GM21717 (cell line): ENCODE measurements at regions not wholly inside any gene's neighbourhood (a gene's known extent, or its start where the extent isn't known, plus 50 kb on each side); places are given as distances from the start of the nearest gene placed in this dataset.
A peak's percentile ranks its signal among the peaks of the same experiment; 100 is the strongest.
"Not testable (repeated sequence)": the region's sequence is repeated elsewhere in the genome, so short reads cannot be mapped to it uniquely, and the experiment has no call there.

Source experiments
- ATAC-seq: cut with Tn5 transposase; IDR thresholded peaks from one replicate; pipeline ENCODE4 v1.9.1; 2021; ENCODE audit warnings: mild to moderate bottlenecking, moderate library complexity; ENCODE audit not compliant: unreplicated experiment

DNA sequence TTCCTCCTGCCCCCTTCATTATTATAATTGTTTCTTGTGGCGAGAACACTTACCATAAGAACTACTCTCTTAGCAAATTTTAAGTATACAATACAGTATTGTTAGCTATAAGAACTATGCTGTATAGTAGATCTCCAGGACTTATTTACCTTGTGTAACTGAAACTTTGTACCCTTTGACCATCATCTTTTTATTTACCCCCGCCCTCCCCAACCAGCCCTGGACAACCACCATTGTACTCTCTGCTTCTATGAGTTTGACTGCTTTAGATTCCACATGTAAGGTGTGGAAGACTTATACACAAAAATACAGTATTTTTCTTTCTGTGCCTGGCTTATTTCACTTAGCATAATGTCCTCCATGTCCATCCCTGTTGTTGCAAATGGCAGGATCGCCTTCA lies 161.1 kb downstream of the PHF8 start:
- no peak for ATAC-seq

DNA sequence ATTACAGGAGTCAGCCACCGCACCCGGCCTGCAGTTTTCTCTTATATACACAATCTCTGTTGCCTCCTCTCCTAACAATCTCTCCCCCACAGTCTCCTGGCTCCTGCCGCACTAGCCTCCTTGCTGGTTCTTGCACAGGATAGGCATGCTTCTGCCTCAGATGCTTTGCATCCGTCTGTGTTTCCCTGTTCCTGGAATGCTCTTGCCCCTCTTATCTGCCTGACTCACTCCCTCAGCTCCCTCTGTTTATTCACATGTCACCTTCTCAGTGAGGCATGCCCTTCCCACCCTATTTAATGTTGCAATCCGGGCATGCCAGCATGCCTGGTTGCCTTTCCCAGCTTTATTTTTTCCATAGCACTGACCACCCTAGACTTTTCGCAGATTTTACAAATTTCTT lies 161.9 kb downstream of the PHF8 start:
- ATAC-seq: no peak

DNA sequence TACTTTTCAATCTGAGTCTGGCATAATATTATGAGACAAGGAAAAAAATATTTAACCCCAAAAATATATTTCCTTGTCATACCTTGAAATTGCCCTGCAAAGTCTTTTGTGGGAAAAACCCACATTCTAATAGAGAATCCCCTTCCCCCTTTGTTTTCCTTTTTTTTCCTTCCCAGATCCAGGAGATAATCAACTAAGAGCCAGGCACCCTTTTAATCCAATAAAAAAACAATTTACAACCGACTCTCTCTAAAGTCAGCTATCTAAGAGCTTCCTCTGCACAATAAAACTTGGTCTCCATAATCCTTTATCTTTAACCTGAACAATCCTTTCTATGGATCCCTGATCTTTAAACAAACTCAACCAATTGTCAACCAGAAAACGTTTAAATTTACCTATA lies 163.5 kb downstream of the PHF8 start:
- ATAC-seq: not testable (repeated sequence)

DNA sequence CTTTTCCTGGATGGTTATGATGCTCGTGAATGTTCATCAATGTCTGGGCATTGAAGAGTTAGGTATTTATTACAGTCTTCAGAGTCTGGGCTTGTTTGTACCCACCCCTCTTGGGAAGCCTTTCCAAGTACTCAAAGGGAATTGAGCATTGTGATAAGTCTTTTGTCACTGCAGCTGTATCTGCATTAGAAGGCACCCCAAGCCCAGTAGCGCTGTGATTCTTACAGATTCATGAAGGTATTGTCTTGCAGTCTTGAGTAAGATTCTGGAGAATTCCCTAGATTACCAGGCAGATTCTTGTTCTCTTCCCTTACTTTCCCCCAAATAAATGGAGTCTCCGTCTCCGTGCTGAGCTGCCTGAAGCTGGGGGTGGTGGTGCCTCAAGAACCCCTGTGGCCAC lies 173.4 kb upstream of the HUWE1 start:
- no peak for ATAC-seq

DNA sequence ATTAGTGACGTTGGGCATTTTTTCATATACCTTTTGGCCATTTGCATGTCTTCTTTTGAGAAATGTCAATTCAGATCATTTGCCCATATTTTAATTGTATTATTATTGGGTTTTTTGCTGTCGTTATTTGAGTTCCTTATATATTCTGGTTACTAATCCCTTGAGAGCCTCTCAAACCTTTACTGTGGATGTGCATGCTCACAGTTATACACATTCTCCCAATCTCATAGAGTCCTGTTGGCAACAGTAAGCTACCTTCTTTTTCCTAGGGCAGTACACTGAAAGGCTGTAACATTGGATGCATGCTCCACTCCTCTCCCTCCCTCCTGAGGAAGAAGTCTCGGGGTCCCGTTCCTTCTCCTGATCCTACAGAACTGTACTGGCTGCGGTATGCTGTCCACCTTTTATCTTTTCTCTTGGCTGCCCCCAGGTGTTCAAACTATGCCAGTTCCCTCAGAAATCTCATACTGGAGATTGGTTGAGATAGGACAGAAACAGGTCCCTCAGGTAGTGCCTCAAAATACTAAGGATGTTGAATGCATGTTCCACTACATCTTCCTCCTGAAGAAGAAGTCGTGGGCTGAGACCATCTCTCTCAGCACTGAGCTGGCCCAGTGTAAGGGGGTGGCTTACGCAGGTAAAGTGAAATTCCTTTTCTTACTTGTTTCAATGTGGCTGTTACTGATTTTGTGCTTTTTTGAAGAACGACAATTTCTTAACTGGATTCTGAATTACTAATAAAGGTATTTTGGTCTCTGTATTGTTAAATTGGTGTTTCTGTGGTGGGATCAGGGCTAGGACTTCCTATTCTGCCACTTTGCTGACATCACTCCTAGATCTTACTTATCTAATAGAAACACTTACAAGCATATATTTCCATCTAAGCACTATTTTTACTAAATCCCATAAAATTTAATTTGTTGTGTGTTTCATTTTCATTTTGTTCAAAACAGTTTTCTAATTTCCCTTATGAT lies 145.4 kb upstream of the HUWE1 start:
- ATAC-seq: peak; percentile 56

DNA sequence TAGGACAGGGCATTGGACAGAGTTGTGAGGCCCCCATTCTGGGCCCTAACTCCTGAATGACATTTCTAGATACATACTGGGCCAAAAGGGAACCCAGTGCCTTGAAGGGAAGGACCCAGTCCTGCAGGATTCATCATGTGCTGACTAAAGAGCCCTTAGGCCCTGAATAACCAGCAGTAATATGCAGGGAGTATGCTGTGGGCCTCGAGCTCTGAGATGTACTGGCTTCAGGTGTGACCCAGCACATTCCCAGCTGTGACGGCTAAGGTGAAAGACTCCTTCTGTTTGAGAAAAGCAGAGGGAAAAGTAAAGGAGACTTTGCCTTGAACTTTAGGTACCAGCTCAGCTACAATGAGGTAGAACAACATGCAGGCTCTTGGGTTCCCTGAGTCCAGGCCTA lies 138.2 kb upstream of the HUWE1 start:
- ATAC-seq: no peak

DNA sequence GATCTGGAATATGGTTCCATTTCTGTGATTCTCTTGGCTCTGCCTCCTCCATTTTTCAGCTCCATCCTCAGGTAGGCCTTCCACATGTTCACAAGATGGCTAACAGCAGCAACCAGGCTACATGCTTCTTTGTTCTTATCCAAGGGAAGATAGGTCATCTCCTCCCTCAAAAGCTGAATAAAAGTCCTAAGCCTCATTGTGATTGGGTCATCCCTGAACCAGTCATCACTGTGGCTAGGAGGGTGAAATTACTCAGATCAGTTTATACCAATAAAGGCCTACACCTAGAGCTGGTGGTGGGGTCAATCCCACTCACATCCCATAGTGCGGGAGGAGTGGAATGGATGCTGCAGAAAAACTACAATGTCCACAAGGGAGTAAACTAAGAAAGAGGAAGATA lies 131.6 kb upstream of the HUWE1 start:
- ATAC-seq: not testable (repeated sequence)

DNA sequence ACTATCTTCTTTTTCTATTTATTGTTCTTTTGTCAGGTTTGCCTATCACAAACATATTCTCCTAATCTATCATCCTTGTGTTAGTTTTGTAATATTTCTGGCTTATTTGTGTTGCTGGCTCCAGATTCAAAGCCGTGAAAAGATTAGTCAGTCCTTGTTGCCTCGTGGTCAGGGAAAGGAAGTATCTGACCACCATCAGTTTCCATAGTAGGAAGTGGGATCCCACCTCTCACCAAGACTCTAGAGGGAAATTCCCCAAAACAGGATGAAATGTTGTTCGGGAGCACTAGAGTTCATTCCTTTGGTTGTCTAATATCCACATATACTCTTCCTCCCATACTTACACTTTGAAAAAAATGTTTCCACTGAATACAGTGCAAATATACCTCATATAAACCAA lies 131.0 kb upstream of the HUWE1 start:
- no peak for ATAC-seq

DNA sequence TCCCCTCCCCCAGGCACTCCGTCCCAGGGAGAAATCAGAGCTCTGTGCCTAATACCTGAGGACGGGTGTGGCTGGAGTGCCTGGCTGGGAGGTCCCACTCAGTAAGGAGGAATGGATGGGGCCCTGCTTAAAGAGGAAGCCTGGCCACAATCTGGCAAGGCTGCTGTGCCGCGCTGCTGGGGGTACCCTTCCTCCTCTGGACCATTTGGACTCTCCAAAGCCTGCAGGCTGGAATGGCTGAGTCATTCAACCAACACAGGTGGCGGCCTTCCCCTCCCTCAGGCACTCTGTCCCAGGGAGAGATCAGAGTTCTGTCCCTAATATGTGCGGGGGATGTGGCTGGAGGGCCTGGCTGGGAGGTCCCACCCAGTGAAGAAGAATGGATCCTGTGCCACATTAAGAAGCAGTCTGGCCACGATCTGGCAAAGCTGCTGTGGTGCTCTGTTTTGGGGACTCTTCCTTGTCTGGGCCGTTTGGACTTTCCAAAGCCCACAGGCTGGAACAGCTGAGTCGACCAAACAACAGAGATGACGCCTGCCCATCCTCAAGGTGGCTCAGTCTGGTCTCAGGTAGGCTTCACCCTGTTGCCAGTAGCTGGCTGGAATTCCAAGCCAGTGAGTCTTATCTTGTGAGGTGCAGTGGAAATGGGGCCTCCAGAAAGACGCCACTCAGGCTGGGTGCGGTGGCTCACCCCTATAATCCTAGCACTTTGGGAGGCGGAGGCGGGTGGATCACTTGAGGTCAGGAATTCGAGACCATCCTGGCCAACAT lies 127.3 kb upstream of the HUWE1 start:
- ATAC-seq: no peak

DNA sequence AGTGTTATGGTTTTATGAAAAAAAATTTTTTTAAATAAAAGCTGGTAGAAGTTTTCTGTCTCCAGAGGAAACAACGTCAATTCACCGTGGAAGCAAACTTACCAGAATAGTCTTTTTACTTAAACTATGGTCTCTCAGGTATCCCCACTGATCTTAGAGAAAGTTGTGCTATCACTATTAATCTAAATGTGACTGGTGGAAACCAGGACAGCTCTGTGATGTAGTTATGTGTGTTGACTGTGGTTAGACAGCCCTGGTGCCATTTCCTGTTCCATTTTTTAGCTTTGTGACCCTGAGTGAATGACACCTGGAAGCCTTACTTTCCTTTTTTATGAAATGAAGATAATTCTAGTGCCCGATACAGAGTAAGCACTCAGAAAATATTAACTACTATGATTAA lies 111.8 kb upstream of the HUWE1 start:
- no peak for ATAC-seq

DNA sequence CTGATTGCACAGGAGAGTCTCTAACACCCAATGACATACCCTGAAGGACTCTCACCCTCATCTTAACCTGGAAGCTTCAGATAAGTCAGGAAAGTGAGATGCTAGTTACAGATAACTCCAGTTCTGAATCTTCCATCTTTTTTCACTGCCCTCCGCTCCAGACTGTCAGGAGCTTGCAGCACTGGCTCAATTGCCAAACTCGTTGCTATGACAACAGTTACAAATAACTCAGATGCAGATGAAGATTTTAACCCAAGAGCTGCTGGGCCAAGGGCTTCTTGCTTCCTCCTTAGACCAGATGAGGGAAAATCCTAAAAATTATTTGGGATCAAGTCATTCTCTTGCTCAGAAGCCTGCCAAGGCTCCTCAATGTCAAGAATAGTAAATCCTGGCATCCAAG lies 109.1 kb upstream of the HUWE1 start:
- no peak for ATAC-seq

DNA sequence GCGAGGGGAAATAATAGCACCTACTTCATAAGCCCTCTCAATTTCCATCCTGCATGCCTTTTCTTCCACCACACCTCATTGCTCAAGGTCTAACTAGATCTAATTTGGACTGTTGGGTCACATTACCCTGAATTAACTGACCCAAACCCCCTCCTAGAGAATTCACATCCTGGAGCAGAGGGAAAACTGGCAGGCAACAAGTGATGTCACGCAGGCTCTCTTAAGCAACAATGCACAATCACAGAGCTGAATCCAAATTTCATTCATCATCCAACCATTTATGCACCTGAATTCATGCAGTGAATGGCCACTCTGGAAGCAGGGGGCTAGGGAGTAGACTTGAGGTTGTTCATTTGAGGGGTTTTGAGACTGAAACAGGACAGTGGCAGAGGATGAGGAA lies 107.7 kb upstream of the HUWE1 start:
- ATAC-seq: no peak

DNA sequence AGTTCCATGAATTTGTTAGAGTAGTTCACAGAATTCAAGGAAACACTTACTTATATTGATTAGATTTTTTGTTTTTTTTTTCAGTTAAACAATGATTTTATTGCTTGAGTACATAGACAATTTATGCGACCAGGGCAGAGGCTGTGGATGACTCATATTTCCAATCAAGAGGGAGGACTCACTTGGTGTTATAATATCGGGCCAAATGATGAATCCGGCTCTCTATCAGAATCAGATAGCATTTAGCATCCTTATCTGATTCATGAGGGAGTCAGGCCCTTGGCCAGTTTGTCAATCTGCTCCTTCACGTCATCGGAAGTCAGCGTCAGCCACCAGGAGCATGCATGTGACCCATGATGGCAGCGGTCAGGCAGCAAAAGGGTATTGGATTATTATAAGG lies 82.3 kb upstream of the HUWE1 start:
- ATAC-seq: no peak

DNA sequence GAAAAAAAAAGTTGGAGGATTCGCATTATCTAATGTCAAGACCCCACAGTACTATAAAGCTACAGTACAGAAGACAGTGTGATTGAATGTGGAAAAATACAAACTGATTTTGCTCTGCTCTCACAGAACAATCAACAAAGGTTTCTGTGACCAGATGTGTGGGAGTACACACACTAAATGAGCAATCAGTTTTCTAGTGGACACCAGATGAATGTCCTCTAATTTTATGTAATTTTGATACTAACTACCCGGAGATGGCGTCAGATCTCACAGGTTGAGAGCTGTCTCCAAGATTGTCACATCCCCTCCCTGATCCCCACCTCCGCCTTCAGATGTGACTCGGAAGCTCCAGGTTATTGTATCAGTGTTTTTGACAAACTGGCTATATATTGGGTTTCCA lies 81.9 kb upstream of the HUWE1 start:
- no peak for ATAC-seq

DNA sequence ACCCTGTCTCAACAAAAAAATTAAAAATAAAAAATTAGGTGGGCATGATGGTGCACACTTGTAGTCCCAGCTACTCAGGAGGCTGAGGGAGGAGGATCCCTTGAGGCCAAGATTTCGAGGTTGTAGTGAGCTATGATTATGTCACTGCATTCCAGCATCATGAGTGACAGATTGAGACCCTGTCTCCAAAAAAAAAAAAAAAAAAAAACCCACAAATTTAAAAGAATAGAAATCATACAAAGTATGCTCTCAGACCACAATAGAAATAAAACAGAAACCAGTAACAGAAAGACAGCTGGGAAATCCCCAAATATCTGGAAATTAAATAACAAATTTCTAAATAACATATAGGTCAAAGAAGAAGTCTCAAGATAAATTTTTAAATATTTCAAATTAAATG lies 81.0 kb upstream of the HUWE1 start:
- no peak for ATAC-seq

DNA sequence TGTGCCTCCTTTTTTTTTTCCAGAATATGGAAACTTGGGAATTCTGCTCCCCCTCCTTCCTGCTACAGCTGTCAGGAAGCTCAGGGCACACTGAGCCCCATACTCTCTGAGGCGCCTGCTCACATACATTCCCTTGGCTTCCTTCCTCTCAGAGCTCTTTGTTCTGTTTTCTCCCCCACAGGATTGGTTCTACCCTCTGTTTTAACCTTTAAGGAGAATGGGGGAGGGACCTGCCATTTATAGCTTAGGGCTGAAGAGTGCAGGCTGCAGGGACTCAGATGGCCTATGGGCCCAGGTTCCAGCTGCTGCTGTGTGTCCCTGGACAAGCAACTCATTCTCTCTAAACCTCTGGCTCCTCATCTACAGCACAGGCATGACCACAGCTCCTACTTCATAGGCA lies 70.7 kb upstream of the HUWE1 start:
- ATAC-seq: not testable (repeated sequence)

DNA sequence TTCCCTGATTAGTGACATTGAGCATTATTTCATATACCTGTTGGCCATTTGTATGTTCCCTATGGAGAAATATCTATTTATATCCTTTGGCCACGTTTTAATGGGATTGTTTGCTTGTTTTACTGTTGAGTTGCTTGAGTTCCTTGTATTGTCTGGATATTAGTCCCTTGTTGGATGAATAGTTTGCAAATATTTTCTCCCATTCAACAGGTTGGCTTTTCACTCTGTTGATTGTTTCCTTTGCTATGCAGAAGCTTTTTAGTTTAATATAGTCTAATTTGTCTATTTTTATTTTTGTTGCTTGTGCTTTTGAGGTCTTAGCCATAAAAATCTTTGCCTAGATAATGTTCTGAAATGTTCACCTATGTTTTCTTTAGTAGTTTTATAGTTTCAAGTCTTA lies 60.2 kb upstream of the HUWE1 start:
- no peak for ATAC-seq

DNA sequence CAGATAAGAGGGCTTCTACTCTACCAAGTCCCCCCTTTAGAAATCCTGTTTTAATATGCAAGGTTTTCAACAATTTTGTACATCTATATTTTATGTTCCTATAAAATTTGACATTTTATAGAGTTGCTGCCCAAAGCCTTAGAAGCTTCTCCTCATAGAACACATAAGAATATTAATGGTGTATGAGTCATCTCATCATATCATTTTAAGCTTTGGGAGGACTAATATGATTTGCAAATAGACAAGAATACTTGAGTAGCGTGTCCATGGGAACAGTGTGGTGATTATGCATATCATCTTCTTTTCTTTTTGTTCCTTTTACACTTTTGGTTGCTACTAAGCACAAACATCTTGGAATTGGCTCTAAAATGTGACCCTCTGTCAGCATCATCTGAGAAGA lies 56.7 kb upstream of the HUWE1 start:
- no peak for ATAC-seq

DNA sequence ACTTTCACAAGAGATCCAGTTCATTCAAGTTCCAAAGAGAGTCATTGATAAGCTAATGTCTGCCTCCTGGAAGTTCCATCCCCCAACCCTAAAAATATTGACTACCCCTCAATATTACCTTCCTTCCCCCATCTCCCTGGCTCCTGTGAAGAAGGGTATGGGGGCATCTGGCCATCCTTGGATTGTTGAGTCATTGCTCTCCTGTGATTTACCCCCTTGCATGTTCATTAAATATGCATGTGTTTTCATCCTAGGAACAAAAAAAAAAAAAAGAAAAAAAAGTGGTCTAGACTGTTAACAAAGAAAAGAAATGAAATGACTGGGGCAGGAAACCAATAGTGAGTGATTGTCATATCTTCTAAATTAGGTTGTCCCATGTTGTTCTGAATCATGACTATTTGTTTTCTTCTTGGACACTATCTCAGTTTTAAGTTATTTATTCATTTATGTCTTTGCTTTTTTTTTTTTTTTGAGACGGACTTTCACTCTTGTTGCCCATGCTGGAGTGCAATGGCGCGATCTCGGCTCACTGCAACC lies 51.9 kb upstream of the HUWE1 start:
- no peak for ATAC-seq
